AG04450 (cell line): ENCODE measurements at regions not wholly inside any gene's neighbourhood (a gene's known extent, or its start where the extent isn't known, plus 50 kb on each side); places are given as distances from the start of the nearest gene placed in this dataset.

Experiments
- CTCF ChIA-PET: fragments of 300-600, 350-600 bp; formaldehyde crosslinking; extraction: SDS; loops from one replicate; lab custom pipeline; 2022; ENCODE audit warnings: antibody characterized with exemption, inconsistent platforms; lab: Charles Lee
- POLR2A ChIA-PET: fragments of 350-600 bp; formaldehyde crosslinking; extraction: SDS; loops from one replicate; lab custom pipeline; 2021; ENCODE audit warnings: antibody characterized with exemption, inconsistent platforms; lab: Yijun Ruan, JAX
- DNase-seq: peaks from one replicate; pipeline ENCODE4 v3.0.0-alpha.2; 2011; ENCODE audit warnings: low read depth, low spot score
- H3K27ac ChIP-seq: one replicate; pipeline ENCODE4 v1.5.1; 2012; ENCODE audit warnings: low read depth, low read length, control low read depth
- H3K27me3 ChIP-seq: one replicate; pipeline ENCODE4 v1.6.0; 2012; ENCODE audit warnings: low read length; ENCODE audit not compliant: control insufficient read depth, insufficient read depth
- H3K4me3 ChIP-seq: 2 replicates; pipeline ENCODE4 v1.5.1; 2011; ENCODE audit warnings: mild to moderate bottlenecking, low read depth, low read length, control low read depth
- H3K9me3 ChIP-seq: 2 replicates; pipeline ENCODE4 v1.5.1; 2012; ENCODE audit warnings: low read length; ENCODE audit not compliant: control insufficient read depth, insufficient read depth
- CTCF ChIP-seq: IDR thresholded peaks from 2 replicates; pipeline ENCODE4 v1.5.1; 2011; ENCODE audit warnings: low read depth, low read length, control low read depth, inconsistent platforms

GRCh38 chr5:82728926-82729702 lies 348.1 kb downstream of the TMEM167A start:
- no peak overlapping the region for H3K4me3 ChIP-seq
- POLR2A ChIA-PET: no interaction called here
- CTCF ChIA-PET: no interaction called here

GRCh38 chr5:82723168-82723567 lies 354.0 kb downstream of the TMEM167A start:
- ChIA-PET CTCF (no interaction called here), POLR2A (no interaction called here)
- Histone ChIP-seq H3K27me3 (no peaks in the 10 kb centered on the region), H3K9me3 (no peaks in the 10 kb centered on the region; the same call in 1 of the 2 replicates), H3K27ac (no peak overlapping the region), H3K4me3 (no peak overlapping the region)
- DNase-seq: no peak
- TF ChIP-seq CTCF: no peak

More at GRCh38 chr5:82728926-82729702, 348.1 kb downstream of the TMEM167A start:
- TF ChIP-seq CTCF: no peak
- Histone ChIP-seq H3K9me3 (no peaks in the 10 kb centered on the region; the same call in 1 of the 2 replicates), H3K27me3 (no peaks in the 10 kb centered on the region), H3K27ac (no peak overlapping the region)
- DNase-seq: no peak

DNA sequence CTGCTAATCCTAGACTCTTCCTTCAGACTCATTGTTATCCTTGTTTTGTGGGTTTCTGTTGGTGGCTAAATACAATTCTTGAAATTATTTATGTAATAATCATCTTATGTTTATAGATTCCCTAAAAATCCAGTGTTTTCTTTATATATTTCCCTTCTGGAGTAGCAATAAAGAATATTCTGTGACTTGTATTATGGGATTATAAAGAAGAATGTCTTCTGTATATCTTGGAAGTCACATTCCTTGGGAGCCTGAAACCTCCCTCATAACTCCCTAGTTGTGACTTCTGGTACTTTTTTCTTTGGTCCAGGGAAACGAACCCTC lies 356.1 kb downstream of the TMEM167A start:
- ChIA-PET POLR2A (no interaction called here), CTCF (no interaction called here)
- no peak for TF ChIP-seq CTCF
- Histone ChIP-seq H3K27me3 (no peaks in the 10 kb centered on the region), H3K27ac (no peak overlapping the region), H3K9me3 (no peaks in the 10 kb centered on the region), H3K4me3 (no peak overlapping the region)
- DNase-seq: no peak

GRCh38 chr5:82720213-82721086 lies 356.7 kb downstream of the TMEM167A start:
- Histone ChIP-seq H3K27ac (no peak overlapping the region), H3K4me3 (no peak overlapping the region), H3K9me3 (no peaks in the 10 kb centered on the region), H3K27me3 (no peaks in the 10 kb centered on the region)
- ChIA-PET POLR2A (no interaction called here), CTCF (interaction anchor here (0.6 kb wide), 1 partner anchor 528 kb away, joined by 3 read pairs; no protein-coding TSS in a partner anchor)
- DNase-seq: no peak
- no peak for TF ChIP-seq CTCF

DNA sequence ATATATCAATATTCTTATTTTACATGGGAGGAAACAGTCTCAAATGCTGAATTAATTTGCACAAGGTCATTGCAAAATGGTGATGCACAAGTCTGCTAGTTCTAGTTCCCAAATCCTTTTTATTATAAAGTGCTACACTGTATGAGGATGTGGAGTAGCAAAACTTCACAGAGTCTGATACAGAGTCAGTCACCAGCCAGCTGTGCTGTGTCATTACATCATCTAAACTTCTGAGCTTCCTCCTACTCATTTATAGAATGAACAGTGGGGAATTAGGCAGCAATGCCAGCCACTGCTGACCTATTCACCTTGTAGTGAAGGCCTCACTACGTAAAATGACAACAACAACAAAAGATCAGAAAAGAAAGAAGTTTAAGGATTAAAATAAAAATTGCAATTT lies 357.8 kb downstream of the TMEM167A start:
- ChIA-PET POLR2A (no interaction called here), CTCF (interaction anchor here (0.6 kb wide), 1 partner anchor 529 kb away, joined by 3 read pairs; no protein-coding TSS in a partner anchor)
- TF ChIP-seq CTCF: no peak
- Histone ChIP-seq H3K9me3 (no peaks in the 10 kb centered on the region), H3K4me3 (no peak overlapping the region), H3K27me3 (no peaks in the 10 kb centered on the region), H3K27ac (no peak overlapping the region)
- no peak for DNase-seq
